ENCODE measurements at regions not wholly inside any gene's neighbourhood (a gene's known extent, or its start where the extent isn't known, plus 50 kb on each side); places are given as distances from the start of the nearest gene placed in this dataset.

DNA sequence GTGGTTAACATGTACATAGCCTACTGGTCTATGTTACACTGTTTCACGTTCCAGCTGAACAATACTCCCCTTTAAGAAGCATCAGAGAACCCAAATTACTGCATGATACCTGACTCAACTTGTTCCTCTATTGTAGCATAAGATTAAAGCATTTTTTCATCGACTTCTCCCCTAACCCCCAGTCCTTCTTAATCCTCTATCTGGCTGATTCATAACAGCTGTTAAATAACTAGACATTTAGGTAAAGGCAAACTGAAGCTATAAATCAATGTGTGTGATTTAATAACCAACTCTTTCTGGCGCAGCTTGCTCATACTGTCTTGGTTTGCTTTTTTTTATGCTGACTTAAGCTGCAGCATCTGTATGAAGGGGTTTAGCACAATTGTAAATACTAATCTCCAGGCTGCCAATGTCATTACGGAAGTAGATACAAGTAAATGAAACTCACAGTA lies 94.2 kb upstream of the MTAP start:
- no peak overlapping the region for H3K4me3 Mint-ChIP-seq
- no peak overlapping the region for H3K14ac ChIP-seq (ENCODE audit: insufficient read depth, low read length)
- no peaks in the 10 kb centered on the region for H3K79me1 ChIP-seq (ENCODE audit: insufficient read depth, low read depth, low read length, poor library complexity, severe bottlenecking)
- DNase-seq, result no peak
- H2BK120ac ChIP-seq (ENCODE audit: low read depth, low read length, poor library complexity, severe bottlenecking), result no peak overlapping the region
- H2AFZ ChIP-seq (ENCODE audit: low read length), result no peak overlapping the region
- no peaks in the 10 kb centered on the region for H3K79me2 ChIP-seq (ENCODE audit: insufficient read depth, low read length)
- H4K20me1 ChIP-seq (ENCODE audit: control insufficient read depth, insufficient read depth, insufficient read length), result no peaks in the 10 kb centered on the region
- H3K56ac ChIP-seq (ENCODE audit: insufficient read length, low read depth, low read length), result no peak overlapping the region
- no peaks in the 10 kb centered on the region for H3K36me3 Mint-ChIP-seq (ENCODE audit: insufficient read depth in 1 of 3, low read depth in 3 of 3)
- no peak overlapping the region for H4K91ac ChIP-seq (ENCODE audit: insufficient read length, low read depth, low read length)
- no peak overlapping the region for H3K9ac ChIP-seq (ENCODE audit: extremely low read depth, insufficient read length, low read length)
- H2AK5ac ChIP-seq (ENCODE audit: insufficient read length, low read length), result no peak overlapping the region
- no peak overlapping the region for H3K27ac ChIP-seq (ENCODE audit: insufficient read length, low read depth, low read length)
- no peak overlapping the region for H3K4ac ChIP-seq (ENCODE audit: low read depth, low read length)
- no peak overlapping the region for H2BK12ac ChIP-seq (ENCODE audit: insufficient read length, low read depth, low read length)
- no peak overlapping the region for H3K18ac ChIP-seq (ENCODE audit: insufficient read length, low read depth, low read length)
- no peaks in the 10 kb centered on the region for H3K4me1 ChIP-seq (ENCODE audit: insufficient read depth, low read length)
- no peak overlapping the region for H2BK20ac ChIP-seq (ENCODE audit: low read depth, low read length, poor library complexity, severe bottlenecking)
- no peak overlapping the region for H3K27ac Mint-ChIP-seq
- H3K27me3 Mint-ChIP-seq (ENCODE audit: low read depth), result peaks cover 40% of the 10 kb centered on the region
- H3K23ac ChIP-seq (ENCODE audit: insufficient read length, low read depth, low read length), result no peak overlapping the region
- H3K27me3 ChIP-seq (ENCODE audit: insufficient read depth, low read length), result no peaks in the 10 kb centered on the region
- no CpG with 5 or more reads among the region's 4 CpGs for WGBS (ENCODE audit: extremely low coverage, insufficient read length, low lambda C conversion rate)
- no peak overlapping the region for H3K4me2 ChIP-seq (ENCODE audit: insufficient read depth, insufficient read length, low read length)
- H3K4me1 Mint-ChIP-seq, result peaks cover 12 to 17% of the 10 kb centered on the region in 2 experiments
- H2BK5ac ChIP-seq (ENCODE audit: insufficient read length, low read length), result no peak overlapping the region
- no peaks in the 10 kb centered on the region for H3K9me3 Mint-ChIP-seq
- no peaks in the 10 kb centered on the region for H3K9me3 ChIP-seq (ENCODE audit: control insufficient read depth, low read depth, low read length)
- no peak overlapping the region for H2BK15ac ChIP-seq (ENCODE audit: low read depth, low read length)
- H3K23me2 ChIP-seq (ENCODE audit: insufficient read length, low read depth, low read length, poor library complexity, severe bottlenecking), result no peaks in the 10 kb centered on the region
- H4K5ac ChIP-seq (ENCODE audit: insufficient read length, low read depth, low read length), result no peak overlapping the region
- TF ChIP-seq, protein P1, sequence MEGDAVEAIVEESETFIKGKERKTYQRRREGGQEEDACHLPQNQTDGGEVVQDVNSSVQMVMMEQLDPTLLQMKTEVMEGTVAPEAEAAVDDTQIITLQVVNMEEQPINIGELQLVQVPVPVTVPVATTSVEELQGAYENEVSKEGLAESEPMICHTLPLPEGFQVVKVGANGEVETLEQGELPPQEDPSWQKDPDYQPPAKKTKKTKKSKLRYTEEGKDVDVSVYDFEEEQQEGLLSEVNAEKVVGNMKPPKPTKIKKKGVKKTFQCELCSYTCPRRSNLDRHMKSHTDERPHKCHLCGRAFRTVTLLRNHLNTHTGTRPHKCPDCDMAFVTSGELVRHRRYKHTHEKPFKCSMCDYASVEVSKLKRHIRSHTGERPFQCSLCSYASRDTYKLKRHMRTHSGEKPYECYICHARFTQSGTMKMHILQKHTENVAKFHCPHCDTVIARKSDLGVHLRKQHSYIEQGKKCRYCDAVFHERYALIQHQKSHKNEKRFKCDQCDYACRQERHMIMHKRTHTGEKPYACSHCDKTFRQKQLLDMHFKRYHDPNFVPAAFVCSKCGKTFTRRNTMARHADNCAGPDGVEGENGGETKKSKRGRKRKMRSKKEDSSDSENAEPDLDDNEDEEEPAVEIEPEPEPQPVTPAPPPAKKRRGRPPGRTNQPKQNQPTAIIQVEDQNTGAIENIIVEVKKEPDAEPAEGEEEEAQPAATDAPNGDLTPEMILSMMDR (conservative IDR thresholded peaks at IDR 0.05), result no peak
- no peak overlapping the region for H3T11ph ChIP-seq (ENCODE audit: low read length)
- H4K8ac ChIP-seq (replicated peaks; ENCODE audit: insufficient read length, low read depth, low read length), result no peak overlapping the region

All from H9 (cell line).